ENCODE measurements at regions not wholly inside any gene's neighbourhood (a gene's known extent, or its start where the extent isn't known, plus 50 kb on each side); places are given as distances from the start of the nearest gene placed in this dataset.
"Not testable (repeated sequence)": the region's sequence is repeated elsewhere in the genome, so short reads cannot be mapped to it uniquely, and the experiment has no call there.

DNA sequence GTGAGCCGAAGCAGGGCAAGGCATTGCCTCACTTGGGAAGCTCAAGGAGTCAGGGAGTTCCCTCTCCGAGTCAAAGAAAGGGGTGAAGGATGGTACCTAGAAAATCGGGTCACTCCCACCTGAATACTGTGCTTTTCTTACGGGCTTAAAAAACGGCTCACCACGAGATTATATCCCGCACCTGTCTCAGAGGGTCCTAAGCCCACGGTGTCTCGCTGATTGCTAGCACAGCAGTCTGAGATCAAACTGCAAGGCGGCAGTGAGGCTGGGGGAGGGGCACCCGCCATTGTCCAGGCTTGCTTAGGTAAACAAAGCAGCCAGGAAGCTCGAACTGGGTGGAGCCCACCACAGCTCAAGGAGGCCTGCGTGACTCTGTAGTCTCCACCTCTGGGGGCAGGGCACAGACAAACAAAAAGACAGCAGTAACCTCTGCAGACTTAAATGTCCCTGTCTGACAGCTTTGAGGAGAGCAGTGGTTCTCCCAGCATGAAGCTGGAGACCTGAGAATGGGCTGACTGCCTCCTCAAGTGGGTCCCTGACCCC is 254.7 kb downstream of the FOXD4L6 start:
- H3K4me3 Mint-ChIP-seq; H3K4me1 Mint-ChIP-seq; H3K27ac Mint-ChIP-seq; intact Hi-C loops (cut with micrococcal nuclease); DNase-seq; H3K36me3 Mint-ChIP-seq (ENCODE audit: low read depth); H3K27me3 Mint-ChIP-seq: not testable (repeated sequence)
- H3K9me3 Mint-ChIP-seq = peaks cover 49% of the 10 kb centered on the region

DNA sequence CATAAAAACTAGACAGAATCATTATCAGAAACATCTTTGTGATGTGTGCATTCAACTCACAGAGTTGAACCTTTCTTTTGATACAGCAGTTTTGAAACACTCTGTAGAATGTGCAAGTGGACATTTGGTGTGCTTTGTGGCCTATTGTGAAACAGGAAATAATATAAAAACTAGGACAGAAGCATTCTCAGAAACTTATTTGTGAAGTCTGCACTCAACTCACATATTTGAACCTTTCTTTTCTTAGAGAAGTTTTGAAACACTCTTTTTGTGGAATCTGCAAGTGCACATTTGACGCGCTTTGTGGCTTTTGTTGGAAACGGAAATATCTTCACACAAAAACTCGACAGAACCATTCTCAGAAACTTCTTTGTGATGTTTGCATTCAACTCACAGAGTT is 260.0 kb downstream of the FOXD4L6 start:
- H3K27ac Mint-ChIP-seq; DNase-seq; H3K27me3 Mint-ChIP-seq; intact Hi-C loops (cut with micrococcal nuclease); H3K36me3 Mint-ChIP-seq (ENCODE audit: low read depth); H3K4me3 Mint-ChIP-seq; H3K4me1 Mint-ChIP-seq: not testable (repeated sequence)
- H3K9me3 Mint-ChIP-seq = peaks cover 33% of the 10 kb centered on the region

Data from activated CD4-positive, alpha-beta T cell treated with anti-CD3 and anti-CD28 coated beads, Interleukin-2, amount 10 ng/mL, durations not matched to agents 24 days and 14 days (primary cell).